ENCODE measurements at regions not wholly inside any gene's neighbourhood (a gene's known extent, or its start where the extent isn't known, plus 50 kb on each side); places are given as distances from the start of the nearest gene placed in this dataset.
"Not testable (repeated sequence)": the region's sequence is repeated elsewhere in the genome, so short reads cannot be mapped to it uniquely, and the experiment has no call there.

GRCh38 chr1:148403925-148404324 lies 79.2 kb downstream of the PPIAL4G start:
- TF ChIP-seq CTCF, EZH2phosphoT487 (IDR thresholded peaks at IDR 0.05): not testable (repeated sequence)

All from neural progenitor cell (in vitro differentiated cells).